Activated T-cell treated with anti-CD3 and anti-CD28 coated beads for 24 hours (primary cell): ENCODE measurements at regions not wholly inside any gene's neighbourhood (a gene's known extent, or its start where the extent isn't known, plus 50 kb on each side); places are given as distances from the start of the nearest gene placed in this dataset.

Source experiments
- DNase-seq: peaks from one replicate; pipeline ENCODE4 v3.0.0-alpha.2; 2020; ENCODE audit warnings: low read depth

DNA sequence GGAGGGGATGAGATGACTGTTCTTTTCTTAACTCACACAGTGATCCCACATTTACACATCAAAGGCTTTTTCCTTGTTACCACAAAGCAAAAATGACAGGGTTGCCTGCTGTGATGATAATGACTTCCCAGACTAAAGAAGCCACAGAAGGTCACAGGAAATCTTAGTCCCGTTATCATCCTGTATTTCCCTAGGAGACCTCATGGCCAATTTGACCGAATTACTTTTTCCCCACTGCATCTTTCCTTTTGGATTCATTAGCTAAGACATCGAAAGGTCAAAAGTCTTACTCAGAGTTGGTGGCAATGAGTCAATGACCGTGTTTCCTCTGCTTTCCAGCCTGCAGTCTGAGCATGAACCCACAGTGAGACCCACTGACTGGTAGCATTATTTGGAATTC, 130.1 kb upstream of the INHBA start:
- no peak for DNase-seq

DNA sequence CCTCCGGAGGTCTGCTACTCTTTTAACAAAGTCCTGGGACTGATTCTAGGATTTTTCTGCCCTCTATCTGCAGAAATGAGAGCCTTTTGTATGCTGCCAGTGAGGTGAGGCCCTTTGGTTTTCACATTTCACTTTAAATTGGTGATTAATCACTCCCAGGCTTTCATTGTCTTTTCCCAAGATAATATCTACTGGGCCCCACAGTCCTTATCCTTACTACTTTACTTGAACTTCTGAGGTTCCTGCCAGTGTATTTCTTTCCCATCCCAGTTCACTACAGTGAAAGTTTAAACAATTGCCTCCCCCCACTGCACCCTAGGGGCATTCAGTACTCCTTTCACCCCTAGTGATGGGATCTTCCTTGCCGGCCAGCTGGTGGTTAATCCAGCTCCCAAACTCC, 127.4 kb upstream of the INHBA start:
- DNase-seq, result no peak

DNA sequence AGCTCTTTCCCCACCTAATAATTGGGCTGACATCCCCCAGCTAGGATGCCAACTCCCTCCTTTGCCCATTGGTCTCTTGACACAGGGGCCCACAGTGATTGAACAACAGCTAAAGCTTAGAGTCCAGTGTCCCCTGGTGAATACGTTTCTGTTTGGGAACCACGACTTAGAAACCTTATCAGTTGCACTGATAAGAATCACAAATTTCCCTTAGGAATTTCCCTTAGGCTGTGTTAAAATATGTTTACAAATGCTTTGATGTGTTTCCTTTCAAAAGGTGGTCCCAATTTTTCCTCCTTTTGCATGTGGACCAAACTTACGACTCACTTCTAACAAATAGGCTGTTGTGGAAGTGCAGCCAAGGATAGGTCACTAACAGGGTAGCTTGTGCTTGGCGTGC, 126.0 kb upstream of the INHBA start:
- no peak for DNase-seq

DNA sequence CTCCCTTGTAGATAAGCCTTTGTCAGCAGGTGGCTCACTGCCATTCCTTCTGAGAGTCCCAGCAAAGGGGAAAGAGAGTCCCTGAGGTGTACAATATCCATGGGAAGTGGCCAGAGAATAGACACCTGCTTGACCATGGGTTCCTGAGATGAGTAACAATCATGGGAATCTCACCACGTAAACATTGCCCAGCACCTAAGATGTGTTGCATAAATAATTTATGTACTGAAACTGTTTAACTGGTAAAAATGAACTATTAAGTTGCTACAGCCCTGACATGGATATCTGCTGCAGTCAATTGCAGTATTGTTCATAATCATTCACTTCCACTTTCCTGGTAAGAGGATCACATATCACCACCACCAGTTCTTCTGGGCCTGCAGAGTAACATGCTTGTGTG, 123.8 kb upstream of the INHBA start:
- DNase-seq, result no peak

DNA sequence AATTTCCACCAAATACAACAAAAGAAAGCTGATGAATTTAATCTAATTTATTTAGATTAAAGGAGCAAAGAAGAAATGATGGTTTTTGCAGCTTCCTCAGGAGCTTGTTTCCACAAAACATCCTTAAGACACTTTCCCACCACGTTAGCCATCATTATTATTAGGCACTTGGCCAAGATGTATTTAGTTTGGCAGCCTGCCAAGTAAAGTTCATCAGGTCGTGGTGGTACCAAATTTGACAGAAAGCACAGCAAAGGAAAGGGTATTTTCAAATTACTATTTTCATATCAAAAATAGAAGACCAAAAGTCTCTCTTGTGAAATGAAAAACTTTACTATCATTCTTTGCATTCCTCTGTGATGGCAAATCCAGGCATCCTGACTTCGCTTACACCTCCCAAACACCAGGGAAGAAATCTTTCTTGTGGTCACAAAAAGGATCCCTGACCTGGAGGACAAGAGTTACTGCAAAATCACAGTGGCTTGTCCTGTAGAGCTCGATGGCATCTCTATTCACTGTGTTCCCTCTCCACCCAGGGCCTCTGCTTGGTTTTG, 123.1 kb upstream of the INHBA start:
- DNase-seq, result no peak

DNA sequence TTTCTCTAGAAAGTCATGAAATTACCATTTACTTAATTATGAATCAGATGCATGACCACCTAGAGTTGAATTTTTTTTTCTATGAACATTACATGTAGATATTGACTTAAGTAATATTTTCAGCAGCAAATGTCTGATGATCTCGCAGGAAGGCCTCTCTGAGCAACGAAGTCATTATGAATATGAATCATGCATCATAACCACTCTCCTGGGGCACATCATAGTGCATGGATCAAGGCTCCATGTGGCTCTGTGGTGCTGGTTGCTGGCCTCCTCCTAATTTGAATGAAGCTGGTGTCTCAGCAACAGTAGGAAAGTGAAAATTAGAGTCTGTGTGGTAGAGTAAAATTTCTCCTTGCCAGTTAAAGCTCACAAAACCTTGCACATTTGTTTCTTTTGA, 121.4 kb upstream of the INHBA start:
- no peak for DNase-seq

DNA sequence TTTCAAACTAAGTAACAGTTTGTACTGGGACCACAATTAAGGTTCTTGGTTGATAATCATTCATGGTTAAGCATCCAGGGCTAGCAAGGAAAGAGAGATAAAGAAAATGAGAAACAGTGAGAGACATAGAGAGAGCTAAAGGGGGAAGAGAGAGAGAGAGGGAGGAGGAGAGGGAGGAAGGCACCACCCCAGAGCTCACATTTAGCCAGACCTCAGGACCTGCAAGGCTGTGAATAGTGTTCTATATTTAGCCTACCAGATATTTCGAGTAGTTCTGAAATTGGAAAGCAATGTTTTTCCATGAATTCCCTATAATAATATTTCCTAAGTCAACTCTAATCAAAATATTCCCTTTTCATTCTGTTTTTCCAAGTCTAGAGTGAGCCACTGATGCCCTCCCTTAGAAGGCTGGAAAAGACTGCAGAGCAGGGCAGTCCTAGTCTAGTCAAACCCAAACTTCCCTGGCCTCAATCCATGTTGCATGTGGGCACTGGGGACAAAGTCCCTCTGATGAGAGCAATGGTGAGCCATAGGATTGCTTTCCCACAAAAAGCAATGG, 119.4 kb upstream of the INHBA start:
- no peak for DNase-seq

DNA sequence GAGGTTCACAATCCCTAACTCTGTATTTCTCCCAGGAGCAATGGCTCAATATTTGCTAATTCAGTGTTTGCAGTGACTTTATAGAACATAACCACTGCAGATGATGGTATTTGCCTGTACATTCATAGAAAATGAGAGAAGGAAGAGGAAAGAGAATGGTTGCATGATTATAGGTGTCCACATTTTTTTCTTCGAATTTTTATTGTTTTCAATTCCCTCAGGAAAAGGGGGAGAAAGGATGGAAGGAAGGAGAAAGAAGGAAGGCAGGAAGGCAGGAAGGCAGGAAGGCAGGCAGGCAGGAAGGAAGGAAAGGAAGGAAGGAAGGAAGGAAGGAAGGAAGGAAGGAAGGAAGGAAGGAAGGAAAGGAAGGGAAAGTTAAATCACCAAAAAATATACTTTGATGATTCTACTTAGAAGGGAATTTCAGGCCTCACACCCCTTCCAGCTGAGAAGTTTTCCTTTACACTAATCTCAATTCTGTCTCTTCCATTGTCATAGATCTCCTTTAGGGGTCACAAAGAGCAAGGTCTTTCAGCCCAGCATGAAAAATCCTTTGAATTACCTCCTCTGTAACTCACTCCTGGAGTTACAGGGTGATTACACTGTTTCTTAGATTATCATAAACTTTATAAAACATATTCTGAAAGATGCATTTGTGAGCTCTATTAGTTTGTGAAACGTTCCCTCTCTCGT, 118.8 kb upstream of the INHBA start:
- DNase-seq, result no peak

DNA sequence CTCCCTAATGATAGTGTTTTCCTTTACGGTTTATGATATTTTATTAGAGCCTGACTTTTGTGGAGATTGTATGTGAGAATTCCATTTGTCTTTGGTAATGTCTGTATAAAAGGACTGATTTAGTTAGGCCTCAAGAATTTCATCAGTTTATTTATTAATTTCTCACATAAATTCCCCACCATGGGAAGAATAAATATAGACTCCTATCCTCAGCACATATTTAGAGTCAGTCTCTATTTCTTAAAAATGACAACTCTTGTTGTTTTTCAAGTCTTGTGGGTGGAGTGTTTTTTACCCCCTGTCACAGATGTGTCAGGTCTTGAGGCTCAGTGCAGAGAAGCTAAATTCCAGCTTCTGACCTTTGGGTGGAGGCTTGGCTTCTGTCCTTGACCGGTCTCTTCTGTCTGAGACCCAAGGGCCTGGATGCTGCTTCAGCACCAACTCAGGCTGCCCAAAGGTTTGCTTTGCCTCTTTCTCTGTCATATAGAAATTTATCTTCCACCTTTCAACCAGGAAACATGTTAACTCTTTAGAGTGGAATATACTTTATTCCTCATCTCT, 117.3 kb upstream of the INHBA start:
- no peak for DNase-seq

DNA sequence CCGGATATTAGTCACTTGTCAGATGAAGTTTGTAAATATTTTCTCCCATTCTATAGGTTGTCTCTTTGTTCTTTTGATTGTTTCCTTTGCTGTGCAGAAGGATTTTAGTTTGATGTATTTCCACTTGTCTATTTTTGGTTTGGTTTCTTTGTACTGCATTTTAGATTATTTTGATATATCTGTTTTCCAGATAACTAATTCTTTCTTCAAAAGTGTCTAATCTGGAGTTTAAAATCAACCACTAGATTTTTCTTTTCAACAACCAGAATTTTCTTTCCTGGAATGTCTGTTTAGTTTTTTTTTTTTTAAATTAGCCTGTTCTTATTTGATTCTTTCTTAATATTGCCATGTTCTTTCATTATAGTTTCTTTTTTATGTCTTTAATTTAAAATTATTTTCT, 116.8 kb upstream of the INHBA start:
- DNase-seq, result no peak

DNA sequence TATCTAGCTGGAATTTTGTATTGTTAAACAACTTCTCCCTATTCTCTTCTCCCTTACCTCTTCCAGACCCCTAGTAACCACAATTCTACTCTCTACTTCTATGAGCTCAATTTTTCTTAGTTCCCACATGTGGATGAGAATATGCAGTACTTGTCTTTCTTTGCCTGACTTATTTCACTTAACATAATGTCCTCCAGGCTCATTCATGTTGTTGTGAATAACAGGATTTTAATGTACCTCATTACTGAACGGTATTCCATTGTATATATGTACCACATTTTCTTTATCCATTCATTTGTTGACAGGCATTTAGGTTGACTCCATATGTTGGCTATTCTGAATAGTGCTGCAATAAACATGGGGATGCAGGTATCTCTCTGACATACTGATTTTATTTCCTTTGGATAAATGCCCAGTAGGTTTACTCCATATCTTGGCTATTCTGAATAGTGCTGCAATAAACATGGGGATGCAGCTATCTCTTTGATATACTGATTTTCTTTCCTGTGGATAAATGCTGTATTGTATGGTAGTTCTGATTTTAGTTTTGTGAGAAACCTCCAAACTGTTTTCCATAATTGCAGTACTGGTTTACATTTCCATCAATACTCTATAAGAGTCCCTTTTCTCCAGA, 116.0 kb upstream of the INHBA start:
- DNase-seq, result no peak

DNA sequence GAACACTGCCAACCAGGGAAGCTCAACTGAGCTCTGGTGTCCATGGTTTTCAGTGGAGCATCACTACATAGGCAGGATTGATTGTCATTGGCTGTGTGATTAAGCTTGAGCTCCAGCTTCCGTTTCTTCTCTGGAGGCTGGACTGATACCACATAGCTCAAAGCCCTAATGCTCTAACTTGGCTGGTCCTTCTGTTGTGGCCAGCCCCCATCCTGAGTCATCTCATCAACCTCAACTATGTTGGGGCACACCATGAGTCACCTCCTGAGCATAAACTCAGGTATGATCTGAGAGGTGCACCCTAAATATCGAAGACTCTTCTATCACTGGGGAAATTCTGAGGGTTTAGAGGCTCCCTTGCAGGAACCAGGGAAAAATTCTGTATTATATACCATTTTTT, 114.5 kb upstream of the INHBA start:
- no peak for DNase-seq

DNA sequence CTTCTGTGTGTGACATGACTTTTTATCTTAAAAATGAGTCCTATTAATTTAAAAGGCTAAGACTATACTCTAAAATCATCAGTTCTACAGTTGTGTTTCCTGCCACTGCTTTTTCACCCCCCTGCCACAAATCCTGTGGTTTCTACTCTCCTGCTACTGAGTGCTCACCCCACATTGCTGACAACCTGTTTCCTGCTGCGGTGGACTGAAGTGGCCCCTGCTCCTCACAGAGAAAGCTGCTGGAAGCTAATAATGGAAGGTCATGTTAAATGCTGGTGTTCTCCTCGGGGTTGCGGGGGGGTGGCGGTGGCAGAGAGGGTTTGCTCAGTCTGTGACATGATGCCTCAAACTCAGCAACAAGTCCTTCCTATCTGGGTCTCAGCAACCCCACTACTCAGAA, 113.2 kb upstream of the INHBA start:
- no peak for DNase-seq

DNA sequence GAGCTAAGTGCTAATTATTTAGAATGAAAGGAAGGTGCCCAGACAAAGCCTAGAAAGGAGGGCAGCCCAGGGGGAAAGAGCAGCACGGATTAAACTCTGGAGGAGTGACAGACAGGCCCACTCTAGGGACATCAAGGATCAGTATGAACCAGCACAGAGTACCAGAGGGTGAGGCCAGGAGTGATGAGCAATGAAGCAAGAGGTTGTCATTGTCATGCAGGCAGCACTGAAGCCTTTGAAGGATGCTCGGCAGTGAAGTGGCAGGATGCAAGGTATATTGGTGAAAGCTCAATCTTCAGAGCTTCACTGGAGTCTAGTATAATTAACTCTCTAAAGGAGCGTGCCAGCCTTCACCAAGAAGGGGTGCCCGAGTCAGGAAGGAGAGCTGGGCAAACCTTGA, 112.0 kb upstream of the INHBA start:
- no peak for DNase-seq

DNA sequence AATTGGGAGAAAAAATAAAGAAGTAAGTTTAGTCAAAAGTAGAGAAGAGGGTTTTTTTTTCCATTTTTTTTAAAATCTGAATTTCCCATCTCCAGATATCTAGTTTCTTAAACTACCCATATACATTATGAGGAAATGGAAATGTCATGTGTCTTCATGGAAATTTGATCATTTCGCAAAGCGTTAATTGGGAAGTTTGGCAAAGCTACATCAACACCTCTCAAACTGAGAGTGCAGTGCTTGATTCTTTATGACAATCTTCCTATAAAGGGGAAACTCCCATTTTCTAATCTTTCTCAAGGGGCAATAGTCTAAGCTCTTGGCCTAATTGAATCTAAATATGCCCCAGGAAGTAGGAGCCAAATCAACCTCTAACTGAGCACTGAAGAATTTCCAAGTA, 110.4 kb upstream of the INHBA start:
- no peak for DNase-seq

DNA sequence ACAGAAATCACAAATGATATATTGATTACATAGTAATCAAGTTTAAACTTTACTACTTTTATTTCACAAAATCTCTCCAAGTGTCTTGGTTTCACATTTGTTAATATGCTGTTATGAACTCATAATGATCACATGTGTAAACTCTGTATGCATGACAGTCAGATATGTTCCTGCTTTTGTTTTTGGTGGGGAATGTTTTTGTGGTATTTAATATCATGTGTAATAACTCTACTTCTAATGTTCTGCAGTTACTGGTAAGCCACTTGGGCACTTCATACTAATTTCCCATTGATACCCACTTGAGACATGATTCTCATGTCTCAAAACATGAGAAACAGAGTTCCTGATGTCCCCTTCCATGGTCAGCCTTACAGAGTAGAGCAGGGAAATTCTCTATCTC, 109.1 kb upstream of the INHBA start:
- no peak for DNase-seq

DNA sequence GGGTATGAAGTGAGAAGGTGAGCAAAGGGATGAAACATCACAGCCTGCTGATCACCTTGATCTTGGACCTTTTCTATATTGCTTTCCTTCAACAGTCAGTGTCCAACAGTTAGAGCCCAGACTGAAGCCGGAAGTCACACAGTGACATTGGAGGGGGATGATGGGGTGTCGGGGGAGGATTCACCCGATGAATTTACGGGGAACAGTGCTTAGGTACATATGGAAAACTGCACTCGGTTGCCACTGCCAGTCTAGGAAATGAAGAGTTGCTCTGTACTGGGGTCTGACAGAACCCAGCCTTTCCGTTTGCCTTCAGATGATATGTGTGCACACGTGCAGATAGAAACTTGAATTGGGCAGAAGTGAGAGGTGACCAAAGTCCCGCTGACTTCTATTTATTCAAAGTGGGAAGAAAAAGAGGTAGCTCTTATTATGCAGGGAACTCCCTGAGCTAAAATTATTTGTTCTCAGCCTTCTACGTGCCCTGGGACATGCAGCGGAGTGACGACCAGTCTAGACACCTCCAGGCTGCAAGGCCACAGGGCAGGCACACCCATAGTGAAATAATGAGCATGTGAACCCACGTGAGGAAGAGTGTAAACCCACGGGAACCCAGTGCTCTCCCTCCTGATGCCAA, 107.2 kb upstream of the INHBA start:
- DNase-seq, result no peak

DNA sequence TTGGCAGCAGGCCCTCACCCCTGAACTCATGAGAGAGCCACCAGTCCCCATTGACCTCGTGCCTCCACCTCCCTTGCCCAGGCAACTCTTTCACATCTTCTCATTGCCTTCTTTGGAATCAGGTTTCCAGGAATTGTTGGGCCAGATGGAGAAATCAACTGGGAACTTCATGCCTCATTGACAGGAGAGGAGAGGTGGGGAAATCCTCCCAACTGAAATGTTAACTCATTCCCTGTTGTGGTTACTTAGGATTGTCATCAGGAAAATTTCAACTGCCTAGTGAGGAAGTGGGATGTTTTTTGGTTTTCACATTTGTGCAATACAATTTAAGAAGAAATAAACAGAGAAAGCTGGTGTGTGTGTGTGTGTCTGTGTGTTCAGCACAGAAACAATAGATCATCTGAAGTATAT, 106.6 kb upstream of the INHBA start:
- no peak for DNase-seq

DNA sequence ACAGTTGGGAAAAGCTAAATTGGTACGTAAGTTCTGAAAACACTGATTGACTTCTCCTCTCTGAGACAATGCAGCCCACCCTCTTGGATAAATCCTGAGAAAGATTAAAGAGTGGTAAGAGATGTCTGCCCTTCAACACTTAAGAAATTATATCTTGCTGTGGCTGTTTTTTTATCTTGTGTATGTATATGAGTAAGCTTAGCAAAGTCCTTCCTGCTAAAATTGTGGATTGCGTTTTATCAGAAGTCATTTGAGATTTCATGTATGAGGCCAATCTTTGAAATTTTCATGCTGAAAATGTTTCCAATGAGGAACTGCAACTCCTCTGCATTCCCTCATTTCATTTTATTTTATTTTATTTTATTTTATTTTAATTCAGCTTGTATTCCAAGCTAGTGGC, 106.2 kb upstream of the INHBA start:
- DNase-seq, result no peak

DNA sequence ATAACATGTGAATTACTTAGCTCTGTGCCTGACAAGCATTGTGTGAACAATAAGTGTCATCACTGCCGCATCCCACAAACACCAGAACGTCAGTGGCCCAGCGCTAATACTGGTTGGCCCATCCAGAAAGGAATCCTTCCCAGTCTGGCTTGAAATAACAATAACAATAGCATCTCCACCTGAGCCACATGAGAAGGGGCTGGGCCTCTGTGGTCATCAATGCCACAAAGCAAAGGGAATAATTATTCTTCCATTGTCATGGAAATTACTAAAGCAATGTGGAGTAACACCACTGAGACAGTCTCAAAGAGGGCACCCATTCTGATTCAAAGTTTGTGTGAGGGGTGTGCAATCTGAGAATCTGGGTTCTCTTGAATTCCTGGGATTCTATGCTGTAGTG, 105.7 kb upstream of the INHBA start:
- DNase-seq, result no peak

DNA sequence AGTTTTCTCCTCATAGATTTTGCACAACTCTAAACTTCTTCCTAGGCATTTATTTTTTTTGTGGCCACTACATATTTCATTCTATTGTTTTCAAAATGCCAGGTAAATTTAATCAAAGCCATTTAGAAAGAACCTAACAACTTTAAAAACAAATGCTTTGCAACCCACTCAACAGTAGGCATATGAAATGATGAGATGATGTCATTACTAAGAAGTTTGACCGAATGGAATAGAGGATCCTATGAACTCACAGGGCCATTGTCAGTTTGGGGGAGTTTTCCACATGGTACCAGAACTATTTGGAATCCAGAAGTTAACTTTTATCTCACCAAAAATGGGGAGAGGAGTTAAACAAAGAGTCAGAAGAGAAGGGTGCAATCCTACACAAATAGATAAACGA, 100.7 kb upstream of the INHBA start:
- no peak for DNase-seq

DNA sequence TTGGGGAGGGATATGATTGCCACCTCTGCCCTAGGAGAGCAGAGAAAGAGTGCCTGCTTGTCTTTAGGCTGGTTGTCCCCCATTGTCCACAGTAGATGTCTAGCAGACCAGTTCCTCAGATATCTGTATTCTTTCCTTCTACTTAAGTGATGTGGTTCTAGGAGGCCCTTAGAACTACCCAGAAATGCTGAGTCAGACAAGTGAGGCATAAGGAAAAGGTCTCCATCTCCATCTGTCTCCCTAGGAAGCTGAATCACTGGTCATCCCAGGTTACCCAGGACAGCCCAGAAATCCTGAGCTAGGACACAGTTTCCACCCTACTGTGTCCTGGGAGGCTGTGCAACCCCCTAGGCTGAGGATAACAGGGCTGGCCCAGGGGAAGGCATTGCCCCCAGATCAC, 93.4 kb upstream of the INHBA start:
- DNase-seq, result no peak

DNA sequence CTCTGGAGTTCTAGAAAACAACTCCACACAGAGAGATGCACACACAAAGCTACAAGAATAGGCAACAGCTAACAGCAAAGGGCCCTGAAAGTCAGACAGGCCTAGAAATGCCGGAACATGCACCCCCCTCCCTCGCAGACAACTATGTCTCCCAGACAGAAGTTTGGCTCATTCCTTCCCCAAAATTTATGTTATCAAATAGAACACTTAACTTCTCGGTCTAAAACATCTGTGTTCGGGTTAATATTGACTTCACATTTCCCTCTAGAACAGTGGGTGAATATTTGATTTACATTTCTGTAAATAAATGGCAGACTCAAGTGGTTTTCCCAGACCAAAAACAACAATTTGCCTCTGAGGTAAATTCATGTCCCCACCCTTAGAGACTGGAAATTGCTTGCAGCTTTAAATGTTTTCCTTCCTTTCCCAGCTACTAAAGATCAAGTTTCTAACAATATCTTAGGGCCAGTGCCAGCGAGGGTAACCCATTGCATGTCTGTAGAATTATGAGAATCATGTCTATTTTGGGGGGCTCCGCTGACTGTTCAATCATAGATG, 92.5 kb upstream of the INHBA start:
- no peak for DNase-seq
